ENCODE measurements at regions not wholly inside any gene's neighbourhood (a gene's known extent, or its start where the extent isn't known, plus 50 kb on each side); places are given as distances from the start of the nearest gene placed in this dataset.
"Not testable (repeated sequence)": the region's sequence is repeated elsewhere in the genome, so short reads cannot be mapped to it uniquely, and the experiment has no call there.

DNA sequence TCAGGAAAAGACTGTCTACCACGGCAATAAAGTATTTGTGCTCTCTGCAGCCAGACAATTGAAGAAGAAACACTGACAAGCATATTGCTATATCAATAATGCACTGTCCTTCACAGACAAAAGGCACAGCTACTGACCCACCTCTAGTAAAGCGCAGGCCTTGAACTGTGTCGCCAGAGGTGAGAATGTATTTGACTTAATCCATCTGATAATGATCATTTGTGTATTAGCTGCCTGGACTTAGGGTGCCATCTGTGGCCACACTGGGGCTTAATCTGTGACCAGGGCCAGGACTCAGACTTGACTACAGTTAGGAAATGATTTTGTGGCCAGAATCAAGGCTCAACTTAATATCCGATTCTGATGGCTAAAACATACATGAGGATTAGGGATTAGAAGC, 260.4 kb downstream of the SMARCA1 start:
- POLR2A ChIA-PET (ENCODE audit: low non-redundant PET), result no interaction called here
- H3K27ac ChIP-seq (ENCODE audit: low read depth, low read length, poor library complexity, severe bottlenecking), result no peak overlapping the region
- TF ChIP-seq EZH2 (IDR thresholded peaks at IDR 0.05; ENCODE audit: borderline replicate concordance, low read depth, low read length, poor library complexity, severe bottlenecking), result no peak
- no peak for TF ChIP-seq CTCF (conservative IDR thresholded peaks at IDR 0.05; ENCODE audit: low read depth, low read length)
- no peak for DNase-seq (ENCODE audit: low spot score)
- no peak overlapping the region for H3K4me3 ChIP-seq (ENCODE audit: low read depth, low read length, poor library complexity, severe bottlenecking)
- H3K27me3 ChIP-seq (replicated peaks; ENCODE audit: insufficient read depth, low read depth, low read length, poor library complexity), result no peaks in the 10 kb centered on the region
- H3K9me3 ChIP-seq (ENCODE audit: low read depth, low read length, poor library complexity, severe bottlenecking), result no peaks in the 10 kb centered on the region
- CTCF ChIA-PET, result no interaction called here
- no peaks in the 10 kb centered on the region for H3K4me1 ChIP-seq (ENCODE audit: insufficient read depth, low read length, poor library complexity, severe bottlenecking)
- intact Hi-C loops (cut with micrococcal nuclease; ENCODE audit: unreplicated experiment), result no loop called here
- H3K36me3 ChIP-seq (ENCODE audit: insufficient read depth, low read length, poor library complexity, severe bottlenecking), result no peaks in the 10 kb centered on the region
- BruUV-seq (replicated peaks), result no TSS peak

GRCh38 chrX:129255516-129255915, 267.8 kb downstream of the SMARCA1 start:
- not testable (repeated sequence) for BruUV-seq (replicated peaks)

DNA sequence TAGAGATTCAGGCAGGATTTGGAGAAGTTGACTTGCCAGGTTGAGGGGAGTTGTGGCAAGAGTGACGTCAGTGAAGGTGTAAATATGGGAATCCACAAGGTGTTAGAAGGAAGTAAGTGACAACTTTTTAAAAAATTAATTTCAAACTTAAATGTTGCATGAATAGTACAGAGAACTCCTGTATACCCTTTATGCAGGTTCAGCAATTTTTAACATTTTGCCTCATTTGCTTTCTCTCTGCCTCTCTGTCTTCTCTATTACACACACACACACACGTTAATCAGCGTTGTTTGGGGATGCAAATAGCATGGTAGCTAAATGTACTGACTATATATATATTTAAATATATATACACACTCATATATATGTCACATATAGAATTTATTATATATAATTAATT, 273.7 kb downstream of the SMARCA1 start:
- Histone ChIP-seq H3K4me1 (ENCODE audit: insufficient read depth, low read length, poor library complexity, severe bottlenecking) (no peaks in the 10 kb centered on the region), H3K27ac (ENCODE audit: low read depth, low read length, poor library complexity, severe bottlenecking) (no peak overlapping the region), H3K9me3 (ENCODE audit: low read depth, low read length, poor library complexity, severe bottlenecking) (no peaks in the 10 kb centered on the region), H3K4me3 (ENCODE audit: low read depth, low read length, poor library complexity, severe bottlenecking) (no peak overlapping the region), H3K27me3 (replicated peaks; ENCODE audit: insufficient read depth, low read depth, low read length, poor library complexity) (no peaks in the 10 kb centered on the region), H3K36me3 (ENCODE audit: insufficient read depth, low read length, poor library complexity, severe bottlenecking) (no peaks in the 10 kb centered on the region)
- no TSS peak for BruUV-seq (replicated peaks)
- POLR2A ChIA-PET (ENCODE audit: low non-redundant PET), result no interaction called here
- no peak for DNase-seq (ENCODE audit: low spot score)
- intact Hi-C loops (cut with micrococcal nuclease; ENCODE audit: unreplicated experiment), result no loop called here
- TF ChIP-seq CTCF (conservative IDR thresholded peaks at IDR 0.05; ENCODE audit: low read depth, low read length), result no peak
- TF ChIP-seq EZH2 (IDR thresholded peaks at IDR 0.05; ENCODE audit: borderline replicate concordance, low read depth, low read length, poor library complexity, severe bottlenecking), result no peak
- CTCF ChIA-PET, result no interaction called here

More at GRCh38 chrX:129255516-129255915, 267.8 kb downstream of the SMARCA1 start:
- intact Hi-C loops (cut with micrococcal nuclease; ENCODE audit: unreplicated experiment); H3K9me3 ChIP-seq (ENCODE audit: low read depth, low read length, poor library complexity, severe bottlenecking); DNase-seq (ENCODE audit: low spot score); CTCF ChIA-PET; H3K4me3 ChIP-seq (ENCODE audit: low read depth, low read length, poor library complexity, severe bottlenecking); H3K4me1 ChIP-seq (ENCODE audit: insufficient read depth, low read length, poor library complexity, severe bottlenecking); H3K27me3 ChIP-seq (replicated peaks; ENCODE audit: insufficient read depth, low read depth, low read length, poor library complexity); POLR2A ChIA-PET (ENCODE audit: low non-redundant PET); H3K36me3 ChIP-seq (ENCODE audit: insufficient read depth, low read length, poor library complexity, severe bottlenecking); H3K27ac ChIP-seq (ENCODE audit: low read depth, low read length, poor library complexity, severe bottlenecking): not testable (repeated sequence)
- TF ChIP-seq CTCF (conservative IDR thresholded peaks at IDR 0.05; ENCODE audit: low read depth, low read length), result peak; percentile 36
